ACC112 (cell line): ENCODE measurements at regions not wholly inside any gene's neighbourhood (a gene's known extent, or its start where the extent isn't known, plus 50 kb on each side); places are given as distances from the start of the nearest gene placed in this dataset.

Source experiments
- H2AFZ ChIP-seq: fragments of 200-600 bp; sonication (generic); one replicate; pipeline ENCODE4 v1.6.0; 2017; ENCODE audit warnings: antibody characterized with exemption, low read length; ENCODE audit not compliant: unreplicated experiment
- H3K27ac ChIP-seq: fragments of 200-600 bp; sonication (generic); 2 replicates; pipeline ENCODE4 v1.5.1; 2014; ENCODE audit warnings: low read depth, mild to moderate bottlenecking, antibody characterized with exemption, low read length, moderate library complexity
- H3K27me3 ChIP-seq: fragments of 200-600 bp; sonication (generic); 2 replicates; pipeline ENCODE4 v1.6.1; 2014; ENCODE audit warnings: mild to moderate bottlenecking, antibody characterized with exemption, low read length, moderate library complexity, mixed read lengths; ENCODE audit not compliant: insufficient read depth
- H3K36me3 ChIP-seq: fragments of 200-600 bp; sonication (generic); 2 replicates; pipeline ENCODE4 v1.6.1; 2016; ENCODE audit warnings: mild to moderate bottlenecking, antibody characterized with exemption, low read length, moderate library complexity, mixed read lengths; ENCODE audit not compliant: insufficient read depth
- H3K4me1 ChIP-seq: fragments of 200-600 bp; sonication (generic); one replicate; pipeline ENCODE4 v1.6.1; 2016; ENCODE audit warnings: low read length, mixed read lengths; ENCODE audit not compliant: insufficient read depth, unreplicated experiment, control insufficient read depth
- H3K4me3 ChIP-seq: fragments of 200-600 bp; sonication (generic); 2 replicates; pipeline ENCODE4 v1.5.1; 2014; ENCODE audit warnings: mild to moderate bottlenecking, low read depth, low read length
- H3K79me2 ChIP-seq: fragments of 200-600 bp; sonication (generic); one replicate; pipeline ENCODE4 v1.6.0; 2016; ENCODE audit warnings: low read length; ENCODE audit not compliant: control insufficient read depth, unreplicated experiment, insufficient read depth

DNA sequence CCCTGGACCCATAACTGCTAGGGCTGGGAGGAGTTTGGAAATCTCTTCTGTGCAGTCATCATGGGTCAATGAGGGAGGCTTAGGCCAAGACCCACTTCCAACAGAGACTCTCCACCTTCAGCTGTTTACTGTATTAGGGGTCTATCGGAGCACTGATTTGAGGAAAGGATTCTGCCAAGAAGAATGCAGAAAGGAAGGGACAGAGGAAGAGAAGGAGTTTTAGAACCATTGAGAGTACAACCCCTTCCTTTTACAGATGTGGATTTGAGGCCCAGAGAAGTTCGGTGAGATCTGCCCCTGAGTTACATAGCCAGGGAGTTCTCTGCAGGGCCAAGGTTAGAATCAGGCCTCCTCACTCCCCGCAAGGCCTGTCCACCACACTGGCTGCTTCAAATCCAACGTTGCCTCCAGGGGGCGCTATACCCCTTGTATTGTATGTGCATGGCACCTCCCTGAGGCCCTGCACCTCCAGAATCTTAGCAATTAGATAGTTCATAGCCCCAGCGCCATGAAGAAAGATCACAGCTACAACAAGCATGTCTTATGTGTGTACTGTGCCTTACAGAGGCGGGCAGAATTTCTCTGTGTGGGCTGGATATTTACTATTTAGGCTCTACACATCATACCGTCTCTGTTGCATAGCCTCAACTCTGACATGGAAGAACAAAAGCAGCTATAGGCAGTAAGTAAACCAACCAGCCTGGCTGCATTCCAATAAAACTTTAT is 246.8 kb downstream of the SKIDA1 start:
- no peak overlapping the region for H3K27ac ChIP-seq
- no peak overlapping the region for H2AFZ ChIP-seq

GRCh38 chr10:21273400-21273968 is 252.0 kb downstream of the SKIDA1 start:
- H3K36me3 ChIP-seq: no peaks in the 10 kb centered on the region
- no peak overlapping the region for H2AFZ ChIP-seq

More for the DNA sequence above, 246.8 kb downstream of the SKIDA1 start:
- Histone ChIP-seq H3K27me3 (no peaks in the 10 kb centered on the region), H3K79me2 (no peaks in the 10 kb centered on the region), H3K36me3 (no peaks in the 10 kb centered on the region), H3K4me3 (no peak overlapping the region), H3K4me1 (no peaks in the 10 kb centered on the region)

GRCh38 chr10:21272643-21273399 is 252.7 kb downstream of the SKIDA1 start:
- no peaks in the 10 kb centered on the region for H3K36me3 ChIP-seq
- H3K79me2 ChIP-seq: no peaks in the 10 kb centered on the region
- H3K27me3 ChIP-seq: no peaks in the 10 kb centered on the region
- no peak overlapping the region for H2AFZ ChIP-seq
- peaks cover 12% of the 10 kb centered on the region for H3K4me1 ChIP-seq
- no peak overlapping the region for H3K27ac ChIP-seq
- H3K4me3 ChIP-seq: no peak overlapping the region

More at GRCh38 chr10:21273400-21273968, 252.0 kb downstream of the SKIDA1 start:
- Histone ChIP-seq H3K27ac (no peak overlapping the region), H3K79me2 (no peaks in the 10 kb centered on the region), H3K27me3 (no peaks in the 10 kb centered on the region), H3K4me1 (peaks cover 12% of the 10 kb centered on the region), H3K4me3 (no peak overlapping the region)

GRCh38 chr10:21270976-21271375 is 254.5 kb downstream of the SKIDA1 start:
- Histone ChIP-seq H3K4me3 (no peak overlapping the region), H3K79me2 (no peaks in the 10 kb centered on the region), H3K4me1 (peaks cover 12% of the 10 kb centered on the region), H3K27ac (no peak overlapping the region), H3K36me3 (no peaks in the 10 kb centered on the region), H3K27me3 (no peaks in the 10 kb centered on the region), H2AFZ (no peak overlapping the region)

- no peak overlapping the region for H2AFZ ChIP-seq
- no peak overlapping the region for H3K4me3 ChIP-seq
- no peaks in the 10 kb centered on the region for H3K36me3 ChIP-seq
- no peaks in the 10 kb centered on the region for H3K27me3 ChIP-seq
- H3K27ac ChIP-seq: no peak overlapping the region
- no peaks in the 10 kb centered on the region for H3K79me2 ChIP-seq
- peaks cover 20% of the 10 kb centered on the region for H3K4me1 ChIP-seq
These were observed 256.2 kb downstream of the SKIDA1 start for GRCh38 chr10:21269289-21269688.

GRCh38 chr10:21265622-21266021 is 259.9 kb downstream of the SKIDA1 start:
- Histone ChIP-seq H3K36me3 (no peaks in the 10 kb centered on the region), H3K27me3 (no peaks in the 10 kb centered on the region), H3K27ac (no peak overlapping the region), H3K4me3 (no peak overlapping the region), H3K4me1 (peaks cover 7% of the 10 kb centered on the region), H3K79me2 (no peaks in the 10 kb centered on the region), H2AFZ (no peak overlapping the region)

- H3K4me3 ChIP-seq: no peak overlapping the region
- H3K36me3 ChIP-seq: no peaks in the 10 kb centered on the region
- H3K27ac ChIP-seq: no peak overlapping the region
- no peak overlapping the region for H2AFZ ChIP-seq
- no peaks in the 10 kb centered on the region for H3K79me2 ChIP-seq
- H3K4me1 ChIP-seq: peaks cover 15% of the 10 kb centered on the region
- H3K27me3 ChIP-seq: no peaks in the 10 kb centered on the region
These were observed 261.2 kb downstream of the SKIDA1 start for GRCh38 chr10:21264271-21264670.

- no peak overlapping the region for H3K27ac ChIP-seq
These were observed 261.6 kb downstream of the SKIDA1 start for GRCh38 chr10:21263839-21264238.

DNA sequence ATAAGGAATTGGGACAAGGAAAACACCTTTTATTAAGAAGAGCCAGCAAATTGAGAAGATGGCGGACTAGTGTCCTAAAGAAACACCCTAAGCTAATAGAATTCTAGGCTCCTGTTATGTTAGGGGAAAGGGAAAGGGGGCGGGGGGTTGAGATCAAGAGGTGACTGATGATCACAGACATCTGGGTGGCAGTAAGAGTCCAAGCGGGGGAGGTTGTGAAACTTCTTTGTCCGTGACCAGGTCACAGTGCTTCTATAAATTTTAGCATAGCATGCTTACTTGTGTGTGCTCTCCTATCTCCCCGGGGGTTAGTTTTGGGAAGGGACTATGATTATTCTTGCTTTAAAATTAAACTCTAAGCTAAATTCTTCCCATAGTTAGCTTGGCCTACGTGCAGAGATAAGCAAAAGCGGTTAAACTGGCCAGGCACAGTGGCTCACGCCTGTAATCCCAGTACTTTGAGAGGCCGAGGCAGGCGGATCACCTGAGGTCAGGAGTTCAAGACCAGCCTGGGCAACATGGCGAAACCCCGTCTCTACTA is 262.1 kb downstream of the SKIDA1 start:
- Histone ChIP-seq H3K4me1 (peaks cover 15% of the 10 kb centered on the region), H3K79me2 (no peaks in the 10 kb centered on the region), H3K36me3 (no peaks in the 10 kb centered on the region), H3K27ac (no peak overlapping the region), H3K4me3 (no peak overlapping the region), H2AFZ (no peak overlapping the region), H3K27me3 (no peaks in the 10 kb centered on the region)

More at GRCh38 chr10:21263839-21264238, 261.6 kb downstream of the SKIDA1 start:
- Histone ChIP-seq H2AFZ (no peak overlapping the region), H3K4me3 (no peak overlapping the region), H3K79me2 (no peaks in the 10 kb centered on the region), H3K27me3 (no peaks in the 10 kb centered on the region), H3K36me3 (no peaks in the 10 kb centered on the region), H3K4me1 (peaks cover 15% of the 10 kb centered on the region)

- Histone ChIP-seq H3K4me1 (peaks cover 15% of the 10 kb centered on the region), H3K79me2 (no peaks in the 10 kb centered on the region), H3K4me3 (no peak overlapping the region), H3K27me3 (no peaks in the 10 kb centered on the region), H2AFZ (no peak overlapping the region), H3K36me3 (no peaks in the 10 kb centered on the region), H3K27ac (no peak overlapping the region)
These were observed 263.6 kb downstream of the SKIDA1 start for GRCh38 chr10:21261842-21262294.
